ENCODE measurements at regions not wholly inside any gene's neighbourhood (a gene's known extent, or its start where the extent isn't known, plus 50 kb on each side); places are given as distances from the start of the nearest gene placed in this dataset.

GRCh38 chr3:160132226-160132625 lies 93.0 kb upstream of the C3orf80 start:
- no peak for DNase-seq

GRCh38 chr3:160133757-160134156 lies 91.5 kb upstream of the C3orf80 start:
- DNase-seq, result no peak

- DNase-seq, result no peak
Measured at GRCh38 chr3:160134454-160134853, 90.8 kb upstream of the C3orf80 start.

- DNase-seq, result peak; percentile 75 to 93
Measured at GRCh38 chr3:160134964-160135363, 90.3 kb upstream of the C3orf80 start.

- no peak for DNase-seq
Measured at GRCh38 chr3:160135851-160136250, 89.4 kb upstream of the C3orf80 start.

GRCh38 chr3:160136421-160136820 lies 88.8 kb upstream of the C3orf80 start:
- DNase-seq, result no peak

- DNase-seq, result no peak
Measured at GRCh38 chr3:160139291-160139690, 85.9 kb upstream of the C3orf80 start.

GRCh38 chr3:160140756-160141155 lies 84.5 kb upstream of the C3orf80 start:
- no peak for DNase-seq

GRCh38 chr3:160141485-160142185 lies 83.6 kb upstream of the C3orf80 start:
- DNase-seq, result no peak

GRCh38 chr3:160143482-160143881 lies 81.7 kb upstream of the C3orf80 start:
- no peak for DNase-seq

- no peak for DNase-seq
Measured at GRCh38 chr3:160150066-160150465, 75.2 kb upstream of the C3orf80 start.

GRCh38 chr3:160150525-160150924 lies 74.7 kb upstream of the C3orf80 start:
- DNase-seq, result no peak

GRCh38 chr3:160152638-160153037 lies 72.6 kb upstream of the C3orf80 start:
- no peak for DNase-seq

- DNase-seq, result no peak
Measured at GRCh38 chr3:160154033-160154432, 71.2 kb upstream of the C3orf80 start.

GRCh38 chr3:160154596-160154995 lies 70.6 kb upstream of the C3orf80 start:
- DNase-seq, result no peak

- DNase-seq, result no peak
Measured at GRCh38 chr3:160157321-160157720, 67.9 kb upstream of the C3orf80 start.

GRCh38 chr3:160159341-160159740 lies 65.9 kb upstream of the C3orf80 start:
- no peak for DNase-seq

GRCh38 chr3:160159806-160160205 lies 65.4 kb upstream of the C3orf80 start:
- no peak for DNase-seq

GRCh38 chr3:160161921-160162320 lies 63.3 kb upstream of the C3orf80 start:
- DNase-seq, result no peak

- no peak for DNase-seq
Measured at GRCh38 chr3:160162440-160162839, 62.8 kb upstream of the C3orf80 start.

GRCh38 chr3:160163229-160163878 lies 61.9 kb upstream of the C3orf80 start:
- DNase-seq, result peak; percentile 31 to 50

- no peak for DNase-seq
Measured at GRCh38 chr3:160168246-160168645, 57.0 kb upstream of the C3orf80 start.

GRCh38 chr3:160169139-160169976 lies 55.9 kb upstream of the C3orf80 start:
- no peak for DNase-seq
